Activated CD8-positive, alpha-beta memory T cell treated with anti-CD3 and anti-CD28 coated beads for 48 hours (primary cell): ENCODE measurements at regions not wholly inside any gene's neighbourhood (a gene's known extent, or its start where the extent isn't known, plus 50 kb on each side); places are given as distances from the start of the nearest gene placed in this dataset.
"Not testable (repeated sequence)": the region's sequence is repeated elsewhere in the genome, so short reads cannot be mapped to it uniquely, and the experiment has no call there.

Experiments
- DNase-seq, 3 experiments: peaks; one replicate each; pipeline ENCODE4 v3.0.0-alpha.2; 2020; ENCODE audit warnings: low read depth in 2 of 3, low spot score in 2 of 3

DNA sequence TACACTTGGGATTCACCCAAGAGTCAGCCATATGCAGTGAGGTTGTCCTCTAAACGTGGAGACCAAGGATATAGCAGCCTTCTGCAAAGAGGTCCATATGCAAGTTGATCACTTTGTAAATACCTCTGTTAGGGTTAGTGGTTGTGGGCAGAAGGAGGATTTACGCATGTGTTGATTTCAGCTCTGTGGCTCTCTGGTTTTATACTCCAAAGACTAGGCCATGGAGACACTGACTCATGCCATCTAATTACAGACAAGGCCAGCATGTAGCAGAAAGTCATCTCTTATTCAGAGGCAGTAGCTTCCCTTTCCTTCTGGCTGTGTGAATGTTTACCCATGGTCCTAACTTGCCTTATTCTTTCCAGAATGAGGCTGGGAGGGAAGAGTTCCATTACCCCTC is 140.9 kb upstream of the GOLGA6L4 start:
- DNase-seq, result not testable (repeated sequence)

DNA sequence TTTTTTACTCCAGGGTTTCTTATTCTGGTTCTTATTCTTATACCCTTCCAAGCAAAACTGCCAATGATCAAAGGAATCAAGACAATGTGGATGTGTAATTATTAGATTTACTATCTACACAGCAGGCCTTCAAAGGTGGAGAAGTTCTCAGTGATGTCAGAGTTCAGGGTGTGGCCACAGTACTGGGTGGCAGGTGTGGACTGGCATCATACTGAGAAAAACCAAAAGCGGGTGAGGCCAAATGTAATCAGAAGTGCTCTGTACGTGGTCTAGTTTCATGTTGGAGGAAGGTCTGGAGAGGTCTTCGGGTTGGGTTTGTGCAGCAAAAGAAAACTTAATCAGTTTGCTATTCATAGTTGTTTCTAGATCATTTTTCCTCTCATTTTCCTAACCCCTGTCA is 138.5 kb upstream of the GOLGA6L4 start:
- not testable (repeated sequence) for DNase-seq

DNA sequence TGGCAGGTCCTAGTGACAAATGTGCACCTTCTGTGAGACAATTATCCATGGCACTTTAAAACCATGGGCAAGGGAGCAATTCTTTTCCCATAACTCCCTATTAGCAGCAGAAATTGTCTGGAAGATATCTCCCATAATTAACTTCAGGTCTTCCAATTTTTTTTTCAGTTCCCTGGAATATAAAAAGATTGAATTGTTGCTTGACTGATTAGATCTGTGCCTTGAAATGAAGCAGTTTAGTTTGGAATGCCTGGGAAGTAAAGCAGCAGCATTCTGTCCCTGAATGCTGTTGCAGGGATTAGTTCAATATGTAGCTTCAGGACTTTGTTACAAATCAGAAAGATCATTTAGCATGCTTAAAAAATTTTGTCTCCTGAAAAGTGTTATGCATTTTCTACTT is 137.0 kb upstream of the GOLGA6L4 start:
- no peak for DNase-seq

DNA sequence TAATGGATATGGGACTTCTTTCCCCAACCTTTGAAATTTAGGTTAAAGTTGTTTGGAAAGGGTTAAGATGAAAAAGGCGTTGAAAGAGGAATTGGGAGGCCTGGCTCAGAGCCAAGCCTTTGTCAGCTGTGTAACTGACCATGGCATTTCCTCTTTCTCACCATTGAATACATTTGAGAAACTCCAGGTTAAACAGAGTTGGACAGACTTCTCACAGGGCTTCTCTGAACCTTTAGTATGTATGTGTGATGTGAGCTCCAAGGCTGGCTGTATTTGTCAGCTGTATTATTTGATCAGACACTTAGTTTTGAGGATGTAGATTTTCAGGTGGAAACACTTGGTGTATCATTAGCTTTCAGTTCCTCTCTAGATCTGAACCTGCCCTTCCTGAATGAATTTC is 136.4 kb upstream of the GOLGA6L4 start:
- DNase-seq, result no peak

DNA sequence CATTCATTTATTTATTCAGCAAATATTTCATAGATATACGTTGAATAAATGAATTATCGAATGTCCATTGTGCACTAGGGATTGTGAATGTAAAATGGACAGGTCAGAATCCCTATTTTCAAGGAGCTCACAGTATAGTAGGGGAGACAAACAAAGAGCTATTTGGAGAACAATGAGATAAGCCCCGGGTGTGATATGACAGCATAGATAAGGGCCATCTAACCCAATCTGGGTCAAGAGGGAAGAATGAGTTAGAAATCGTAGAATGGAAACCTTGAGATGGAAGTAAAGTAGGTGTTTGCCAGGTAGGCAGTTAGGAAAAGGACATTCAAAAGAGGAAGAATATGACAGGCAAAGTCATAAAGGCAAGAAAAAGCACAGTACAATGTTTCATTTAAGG is 132.2 kb upstream of the GOLGA6L4 start:
- DNase-seq, result no peak

DNA sequence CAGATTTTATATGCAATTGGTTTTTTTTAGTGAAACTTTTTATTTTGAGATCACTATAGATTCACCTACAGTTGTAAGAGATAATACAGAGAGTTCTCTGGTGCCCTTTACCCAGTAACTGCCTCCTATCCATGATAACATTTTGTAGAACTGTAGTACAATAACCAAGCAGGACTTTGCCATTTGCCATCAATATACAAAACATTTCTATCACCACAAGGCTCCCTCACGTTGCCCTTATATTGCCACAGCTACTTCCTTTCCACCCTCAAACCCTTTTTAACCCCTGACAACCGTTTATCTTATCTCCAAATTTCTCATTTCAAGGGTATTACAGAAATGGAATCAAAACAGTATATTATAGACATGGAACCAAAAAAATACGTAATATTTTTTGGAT is 130.7 kb upstream of the GOLGA6L4 start:
- DNase-seq, result no peak

DNA sequence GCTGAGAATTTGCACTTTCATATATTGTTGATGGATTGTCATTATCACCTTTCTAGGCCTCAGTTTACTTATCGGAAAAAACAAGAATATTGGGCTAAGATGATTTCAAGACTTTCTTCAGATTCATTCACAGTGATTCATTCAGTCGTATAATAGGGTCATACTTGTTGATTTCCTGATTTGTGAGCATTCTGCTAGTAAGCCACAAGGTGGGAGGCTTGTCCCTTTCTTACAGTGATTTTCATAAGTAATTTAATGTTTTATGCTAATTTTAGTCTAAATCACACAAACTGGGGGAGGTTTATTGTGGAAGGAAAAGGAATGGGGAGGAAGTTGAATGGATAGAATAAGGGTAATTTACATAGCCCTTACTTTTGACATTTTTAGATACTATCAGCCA is 126.8 kb upstream of the GOLGA6L4 start:
- DNase-seq, result no peak

DNA sequence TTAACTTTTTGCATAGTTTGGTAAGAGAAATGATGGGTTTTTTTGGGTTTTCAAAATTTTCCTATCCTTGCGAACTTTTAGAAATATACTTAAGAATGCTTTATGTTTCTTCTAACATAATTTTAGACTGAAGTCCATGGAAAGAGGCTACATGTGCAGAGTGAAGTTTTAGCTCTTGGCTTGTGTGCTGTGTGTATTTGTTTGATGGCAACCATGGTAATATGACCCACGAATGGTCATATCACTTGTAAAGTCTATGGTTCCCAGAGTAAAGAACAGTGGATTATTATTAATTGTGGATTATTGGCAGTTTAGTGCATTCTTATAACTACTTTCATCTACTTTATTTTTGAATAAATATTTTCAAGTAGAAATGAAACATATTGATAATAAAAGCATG is 124.0 kb upstream of the GOLGA6L4 start:
- DNase-seq, result no peak

DNA sequence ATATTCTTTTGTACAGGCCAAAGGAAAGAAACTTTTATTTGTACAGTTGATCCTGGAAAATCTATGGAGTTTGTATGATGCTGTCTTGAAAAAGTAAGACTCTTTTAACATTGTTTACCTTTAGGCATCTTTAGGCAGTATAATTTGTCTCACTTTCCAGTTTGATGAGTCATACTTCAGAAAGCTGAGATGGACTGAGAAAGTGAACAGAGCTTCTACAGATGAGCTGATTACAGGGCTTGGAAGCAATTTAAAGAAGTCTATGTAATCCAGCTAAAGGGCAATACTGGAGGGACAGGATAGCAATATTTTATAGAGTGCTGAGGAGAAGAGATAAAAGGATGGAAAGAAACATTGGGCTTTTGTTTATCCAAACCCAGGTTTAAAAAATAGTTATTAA is 123.5 kb upstream of the GOLGA6L4 start:
- no peak for DNase-seq

DNA sequence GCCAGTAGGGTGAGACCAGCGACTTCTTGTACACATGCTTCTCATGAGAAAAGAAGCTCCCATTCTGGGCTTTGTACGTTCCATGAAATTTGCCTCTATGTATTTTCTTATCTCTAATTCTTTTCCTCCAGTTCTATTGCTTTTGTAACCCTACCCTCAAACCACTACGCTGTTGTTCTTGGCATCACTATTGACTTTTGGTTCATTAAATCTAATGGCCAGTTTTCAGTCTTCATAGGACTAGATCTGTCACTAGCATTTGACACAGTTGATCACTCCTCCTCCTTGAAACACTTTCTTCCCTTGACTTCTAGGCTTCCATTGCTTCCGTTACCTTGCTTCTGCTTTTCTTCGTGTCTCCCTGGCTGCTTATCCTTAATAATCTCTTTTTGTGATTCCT is 121.7 kb upstream of the GOLGA6L4 start:
- DNase-seq, result no peak

DNA sequence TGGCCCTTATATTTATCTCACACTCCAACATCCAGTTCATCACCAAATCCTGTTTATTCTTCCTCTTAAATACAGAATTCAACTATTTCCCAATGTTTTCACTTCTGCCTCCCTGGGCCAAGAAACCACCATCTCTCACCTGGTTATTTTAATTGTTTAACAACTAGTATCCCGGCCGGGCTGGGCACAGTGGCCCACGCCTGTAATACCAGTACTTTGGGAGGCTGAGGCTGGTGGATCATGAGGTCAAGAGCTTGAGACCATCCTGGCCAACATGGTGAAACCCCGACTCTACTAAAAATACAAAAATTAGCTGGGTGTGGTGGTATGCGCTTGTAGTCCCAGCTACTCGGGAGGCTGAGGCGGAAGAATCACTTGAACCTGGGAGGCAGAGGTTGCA is 120.9 kb upstream of the GOLGA6L4 start:
- not testable (repeated sequence) for DNase-seq

DNA sequence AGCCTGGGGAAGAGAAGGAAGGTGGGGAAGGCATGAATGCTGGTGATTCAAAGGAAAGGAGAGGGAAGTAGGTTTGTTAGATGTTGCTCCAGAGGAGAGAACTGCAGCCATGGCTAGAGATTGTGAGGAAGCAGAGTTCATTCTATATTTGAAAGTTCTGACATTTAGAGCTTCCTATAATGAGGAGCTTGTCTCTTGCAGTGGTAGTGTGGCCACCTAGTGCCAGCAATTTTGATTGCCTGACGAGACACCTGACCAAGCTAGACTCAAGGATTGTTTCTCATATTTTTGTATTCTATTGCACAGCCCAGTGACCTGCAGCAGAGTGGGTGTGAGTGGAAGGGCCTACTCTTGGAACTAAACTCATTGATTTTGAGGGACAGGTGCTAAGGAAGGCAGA is 116.2 kb upstream of the GOLGA6L4 start:
- not testable (repeated sequence) for DNase-seq

DNA sequence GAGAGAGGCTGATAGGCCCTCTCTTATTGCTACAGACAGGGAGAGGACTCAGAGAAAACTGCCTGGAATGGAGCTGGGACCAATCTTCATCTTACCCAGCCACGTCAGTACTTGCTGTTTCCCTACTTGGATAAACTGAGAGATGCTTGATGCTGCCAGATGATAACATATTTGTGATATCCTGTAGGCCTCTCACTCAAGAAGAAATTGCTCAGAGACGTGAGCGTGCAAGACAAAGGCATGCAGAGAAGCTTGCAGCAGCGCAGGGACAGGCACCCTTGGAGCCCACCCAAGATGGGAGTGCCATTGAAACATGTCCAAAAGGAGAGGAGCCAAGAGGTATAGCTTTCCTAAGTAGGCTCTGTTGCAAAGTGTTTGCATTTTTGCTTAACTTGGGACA is 114.7 kb upstream of the GOLGA6L4 start:
- not testable (repeated sequence) for DNase-seq

DNA sequence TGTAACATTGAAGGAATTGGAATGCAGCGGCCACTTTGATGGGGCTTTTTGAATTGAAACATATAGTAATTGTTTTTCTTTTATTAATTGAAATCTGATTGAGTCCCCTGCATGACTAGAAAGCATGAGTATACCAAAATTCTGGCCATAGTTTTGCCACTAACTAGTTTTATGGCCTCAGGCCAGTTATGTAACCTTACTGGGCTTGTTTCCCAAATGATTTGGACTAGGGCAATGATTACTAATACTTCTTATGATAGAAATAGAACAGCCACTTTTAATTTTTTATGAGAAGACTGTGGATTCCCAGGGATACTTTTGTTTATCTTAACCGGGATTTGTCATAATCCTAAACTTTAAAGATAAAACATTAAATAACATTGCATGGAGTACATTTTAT is 106.9 kb upstream of the GOLGA6L4 start:
- not testable (repeated sequence) for DNase-seq

DNA sequence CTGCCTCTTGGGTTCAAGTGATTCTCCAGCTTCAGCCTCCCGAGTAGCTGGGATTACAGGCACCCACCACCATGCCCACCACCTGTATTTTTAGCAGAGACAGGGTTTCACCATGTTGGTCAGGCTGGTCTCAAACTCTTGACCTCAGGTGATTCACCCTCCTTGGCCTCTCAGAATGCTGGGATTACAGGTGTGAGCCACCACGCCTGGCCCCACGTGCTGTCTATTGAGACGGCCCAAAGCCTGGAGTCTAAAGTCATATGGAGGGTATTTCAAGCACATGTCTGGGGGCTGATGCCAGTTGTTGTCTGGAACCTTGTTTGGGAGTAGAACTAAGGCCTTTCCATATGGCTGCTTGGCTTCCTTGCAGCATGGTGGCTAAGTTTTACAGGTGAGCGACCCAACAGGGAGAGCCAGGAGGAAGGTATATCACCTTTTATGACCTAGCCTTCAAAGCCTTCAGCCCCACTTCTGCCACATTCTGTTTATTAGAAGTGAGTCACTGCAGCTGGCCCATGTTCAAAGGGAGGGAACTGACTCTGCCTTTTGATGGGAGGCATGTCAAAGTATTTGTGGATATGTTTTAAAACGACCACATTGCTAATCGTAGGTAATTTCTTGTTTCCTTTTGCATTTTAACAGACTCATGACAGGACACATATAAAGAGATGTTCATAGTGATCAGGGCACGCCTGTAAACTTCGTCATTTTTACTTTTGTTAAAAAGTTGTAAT is 105.3 kb upstream of the GOLGA6L4 start:
- not testable (repeated sequence) for DNase-seq

DNA sequence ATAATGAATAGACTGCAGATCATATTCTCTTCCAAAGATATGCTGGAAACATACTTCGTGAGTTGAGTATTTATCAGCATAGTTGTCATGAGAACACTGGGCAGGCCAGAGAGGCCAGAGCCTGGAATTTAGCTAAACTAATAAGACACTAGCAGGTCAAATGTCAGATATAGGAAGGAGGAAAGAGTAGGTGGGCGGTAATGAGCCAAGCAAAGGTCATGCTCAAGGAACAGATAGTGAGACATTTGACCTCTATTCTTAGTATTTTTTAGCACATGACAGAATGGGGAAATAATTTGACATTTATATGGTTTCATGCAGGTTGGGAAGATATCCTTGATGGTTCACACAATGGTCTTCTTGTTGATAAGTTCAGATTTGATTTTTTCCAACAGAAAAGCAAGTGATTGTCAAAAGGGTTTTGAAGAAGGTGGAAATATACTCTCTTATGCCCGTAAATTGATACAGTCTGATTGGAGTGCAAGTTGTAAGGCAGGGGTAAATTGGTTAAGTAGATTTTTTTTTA is 99.6 kb upstream of the GOLGA6L4 start:
- not testable (repeated sequence) for DNase-seq

DNA sequence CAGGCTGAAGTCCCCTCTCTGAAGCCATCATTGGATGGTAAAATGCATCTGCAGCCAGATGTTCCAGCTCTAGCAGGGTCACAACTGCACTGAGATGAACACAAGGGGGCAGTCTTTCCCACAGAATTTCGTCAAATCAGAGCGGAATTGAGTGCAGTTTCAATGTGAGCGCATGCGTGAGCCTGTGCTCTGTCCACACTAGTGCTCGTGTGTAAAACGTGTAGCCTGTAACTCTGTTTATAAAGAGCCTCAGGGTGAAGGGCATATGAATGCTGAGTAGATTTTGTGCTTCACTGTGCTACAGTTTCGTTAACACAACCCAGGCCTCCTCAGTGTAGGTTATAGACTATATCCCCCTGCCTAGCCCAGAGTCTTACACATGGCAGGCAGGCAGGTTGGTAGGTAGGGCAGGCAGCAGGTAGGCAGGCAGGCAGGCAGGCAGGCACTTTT is 92.7 kb upstream of the GOLGA6L4 start:
- DNase-seq, result peak; percentile 27 to 61 (median 41)

DNA sequence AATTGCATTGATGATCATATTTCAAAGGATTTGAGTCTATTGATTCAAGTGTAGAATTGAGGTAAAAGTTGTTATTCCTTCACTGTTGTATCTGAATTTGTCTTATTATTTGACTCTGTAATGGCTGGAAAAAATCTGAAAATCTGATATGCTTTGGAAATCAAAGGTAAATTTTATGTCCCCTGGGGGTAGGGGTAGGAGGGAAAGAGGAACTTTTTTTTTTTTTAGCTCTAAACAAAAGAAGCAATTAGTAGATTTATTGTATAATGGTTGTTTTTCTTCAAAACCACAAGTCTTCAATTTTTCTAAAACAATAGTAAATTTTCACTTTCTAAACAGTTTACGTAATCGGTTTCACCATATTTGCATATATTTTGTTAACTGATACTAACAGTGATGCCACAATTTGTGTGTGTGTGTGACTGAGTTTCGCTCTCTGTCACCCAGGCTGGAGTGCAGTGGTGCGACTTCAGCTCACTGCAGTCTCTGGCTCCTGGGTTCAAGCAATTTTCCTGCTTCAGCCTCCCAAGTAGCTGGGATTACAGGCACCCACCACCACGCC is 91.7 kb upstream of the GOLGA6L4 start:
- DNase-seq, result no peak

DNA sequence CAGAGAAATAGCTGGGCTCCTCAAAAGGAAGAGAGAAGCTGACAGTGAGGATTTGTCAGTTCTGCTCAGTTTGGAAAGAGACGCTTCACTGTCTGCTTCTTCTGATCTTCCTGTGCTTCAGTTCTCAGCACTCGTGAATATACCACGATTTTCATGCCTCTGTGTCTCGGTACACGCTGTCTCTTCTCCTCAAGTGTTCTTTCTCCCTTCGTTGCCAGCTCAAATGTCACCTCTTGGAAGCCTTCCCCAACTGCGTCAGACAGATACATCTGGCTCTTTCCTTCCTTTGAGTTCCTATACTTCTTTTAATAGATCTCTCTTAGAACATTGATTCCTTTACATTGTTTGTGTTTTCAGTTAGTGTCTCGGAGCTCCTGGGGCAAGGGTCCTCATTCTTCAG is 90.6 kb upstream of the GOLGA6L4 start:
- DNase-seq, result not testable (repeated sequence)

DNA sequence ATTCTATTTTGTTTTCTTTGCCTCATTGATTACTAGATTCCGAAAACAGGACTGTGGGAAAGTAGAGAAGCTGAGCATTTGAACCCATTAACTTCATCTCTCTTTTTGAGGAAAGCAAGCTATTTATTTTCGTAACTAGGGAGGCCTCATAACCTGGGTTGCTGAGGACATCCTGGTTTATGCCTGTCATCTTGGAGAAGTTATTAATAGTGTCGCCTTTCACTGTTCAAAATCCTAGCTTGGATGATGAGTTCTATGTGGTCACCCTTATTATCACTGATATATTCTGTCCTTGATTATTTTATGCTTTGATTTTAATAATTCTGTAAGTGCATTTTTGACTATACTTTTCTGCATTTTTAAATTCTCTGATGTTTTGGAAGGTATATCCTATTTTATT is 89.3 kb upstream of the GOLGA6L4 start:
- not testable (repeated sequence) for DNase-seq

DNA sequence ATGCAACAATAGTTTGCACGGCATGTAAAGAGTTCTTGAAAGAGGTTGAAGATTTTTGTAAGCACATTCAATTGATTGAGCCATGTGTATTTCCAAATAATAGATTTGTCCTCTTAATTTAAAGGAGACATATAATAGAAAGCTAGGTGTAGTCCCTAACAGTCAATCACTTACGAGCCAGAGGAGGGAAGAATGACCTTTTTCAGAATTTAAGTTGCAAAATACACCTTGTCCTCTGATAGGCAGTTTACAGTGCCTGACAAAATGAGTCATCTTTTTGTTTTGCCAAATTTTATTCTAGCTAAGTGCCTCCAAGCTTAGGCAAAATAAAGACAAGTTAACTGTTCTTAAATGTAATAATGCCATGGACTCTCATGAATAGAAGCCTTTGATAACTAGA is 88.3 kb upstream of the GOLGA6L4 start:
- not testable (repeated sequence) for DNase-seq

DNA sequence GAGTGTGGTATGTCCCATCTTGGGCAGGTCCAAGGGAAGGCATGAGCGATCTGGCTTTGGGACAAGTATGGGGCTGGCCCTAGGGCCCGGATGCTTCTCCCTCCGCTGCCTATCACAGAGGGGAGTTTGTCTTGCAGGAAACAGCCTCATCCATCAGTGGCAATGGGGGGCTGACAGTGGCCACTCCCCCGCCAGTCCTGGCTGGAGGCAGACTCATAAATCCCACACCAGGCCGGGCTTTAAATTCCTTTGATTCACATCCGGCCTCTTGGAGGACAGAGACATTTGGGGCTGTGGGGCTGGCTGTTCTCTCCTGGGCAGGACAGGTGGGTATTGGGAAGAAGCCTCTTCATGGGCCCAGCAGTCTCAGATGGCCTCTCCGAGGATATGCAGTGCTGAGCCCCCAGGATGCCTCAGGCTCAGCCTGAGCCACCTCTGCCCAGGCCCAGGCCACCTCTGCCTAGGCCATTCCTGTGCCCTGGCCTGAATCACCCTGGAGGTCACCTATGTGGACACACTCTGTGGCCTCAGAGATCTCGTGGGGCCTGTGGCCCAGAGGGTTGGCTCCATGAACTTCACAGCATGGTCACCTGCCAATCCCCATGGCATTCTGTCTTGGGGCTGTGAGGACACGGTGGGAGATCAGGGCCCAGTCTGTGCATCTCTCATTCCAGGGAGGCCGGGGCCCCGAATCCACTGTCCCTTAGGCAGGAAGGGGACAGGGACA is 84.2 kb upstream of the GOLGA6L4 start:
- no peak for DNase-seq
